ENCODE measurements at regions not wholly inside any gene's neighbourhood (a gene's known extent, or its start where the extent isn't known, plus 50 kb on each side); places are given as distances from the start of the nearest gene placed in this dataset.
A peak's percentile ranks its signal among the peaks of the same experiment; 100 is the strongest.

- no peak overlapping the region for H3K4me3 ChIP-seq (ENCODE audit: low read length)
- DNase-seq (ENCODE audit: low read depth), result no peak
- TF ChIP-seq CTCF (IDR thresholded peaks at IDR 0.05; ENCODE audit: insufficient read depth, low read depth, low read length, missing control alignments), result no peak
These were observed 395.9 kb downstream of the FUT8 start for GRCh38 chr14:65808390-65808789.

GRCh38 chr14:65810322-65810721 lies 397.8 kb downstream of the FUT8 start:
- DNase-seq (ENCODE audit: low read depth), result no peak
- TF ChIP-seq CTCF (IDR thresholded peaks at IDR 0.05; ENCODE audit: insufficient read depth, low read depth, low read length, missing control alignments), result no peak
- H3K4me3 ChIP-seq (ENCODE audit: low read length), result no peak overlapping the region

GRCh38 chr14:65813760-65814384 lies 401.3 kb downstream of the FUT8 start:
- no peak overlapping the region for H3K4me3 ChIP-seq (ENCODE audit: low read length)
- DNase-seq (ENCODE audit: low read depth), result no peak
- no peak for TF ChIP-seq CTCF (IDR thresholded peaks at IDR 0.05; ENCODE audit: insufficient read depth, low read depth, low read length, missing control alignments)

GRCh38 chr14:65815127-65815526 lies 402.6 kb downstream of the FUT8 start:
- H3K4me3 ChIP-seq (ENCODE audit: low read length), result no peak overlapping the region
- TF ChIP-seq CTCF (IDR thresholded peaks at IDR 0.05; ENCODE audit: insufficient read depth, low read depth, low read length, missing control alignments), result no peak
- no peak for DNase-seq (ENCODE audit: low read depth)

- DNase-seq (ENCODE audit: low read depth), result peak; percentile 21
- H3K4me3 ChIP-seq (ENCODE audit: low read length), result no peak overlapping the region
- TF ChIP-seq CTCF (IDR thresholded peaks at IDR 0.05; ENCODE audit: insufficient read depth, low read depth, low read length, missing control alignments), result no peak
These were observed 404.5 kb downstream of the FUT8 start for GRCh38 chr14:65817011-65817410.

- H3K4me3 ChIP-seq (ENCODE audit: low read length), result no peak overlapping the region
- no peak for DNase-seq (ENCODE audit: low read depth)
- no peak for TF ChIP-seq CTCF (IDR thresholded peaks at IDR 0.05; ENCODE audit: insufficient read depth, low read depth, low read length, missing control alignments)
These were observed 407.0 kb downstream of the FUT8 start for GRCh38 chr14:65819569-65819968.

GRCh38 chr14:65821224-65821753 lies 408.8 kb downstream of the FUT8 start:
- TF ChIP-seq CTCF (IDR thresholded peaks at IDR 0.05; ENCODE audit: insufficient read depth, low read depth, low read length, missing control alignments), result no peak
- H3K4me3 ChIP-seq (ENCODE audit: low read length), result no peak overlapping the region
- DNase-seq (ENCODE audit: low read depth), result no peak

All from epithelial cell of esophagus (primary cell).